Lower leg skin (tissue), 3 donors: ENCODE measurements at regions not wholly inside any gene's neighbourhood (a gene's known extent, or its start where the extent isn't known, plus 50 kb on each side); places are given as distances from the start of the nearest gene placed in this dataset.

Experiments
- CTCF ChIP-seq, 3 donors: fragments of 450-650 bp; IDR thresholded peaks; one replicate each; pipeline ENCODE4 v1.5.1; 2016; ENCODE audit warnings: antibody characterized with exemption in 3 of 3, mild to moderate bottlenecking in 3 of 3, moderate library complexity in 2 of 3
- POLR2A ChIP-seq, 2 donors: fragments of 450-650 bp; IDR thresholded peaks; one replicate each; pipeline ENCODE4 v1.6.1; 2016 to 2017; ENCODE audit warnings: antibody characterized with exemption in 2 of 2, mild to moderate bottlenecking in 1 of 2, moderate library complexity in 1 of 2

- TF ChIP-seq POLR2A (IDR thresholded peaks at IDR 0.05) (no peak), CTCF (IDR thresholded peaks at IDR 0.05) (no peak)
Measured at GRCh38 chr3:72257203-72257602, 472.3 kb upstream of the PROK2 start.
